ENCODE measurements at regions not wholly inside any gene's neighbourhood (a gene's known extent, or its start where the extent isn't known, plus 50 kb on each side); places are given as distances from the start of the nearest gene placed in this dataset.

GRCh38 chrX:39845233-39845632 lies 252.5 kb downstream of the BCOR start:
- no peak for TF ChIP-seq EP300 (IDR thresholded peaks at IDR 0.05; ENCODE audit: borderline replicate concordance in 1 of 2, low read depth in 1 of 2, low read length in 1 of 2)
- no peak for TF ChIP-seq CTCF (IDR thresholded peaks at IDR 0.05)
- TF ChIP-seq EZH2phosphoT487 (IDR thresholded peaks at IDR 0.05; ENCODE audit: borderline replicate concordance, low read depth): no peak
- no peak for TF ChIP-seq RAD21 (IDR thresholded peaks at IDR 0.05; ENCODE audit: low read length)
- TF ChIP-seq NFIC (IDR thresholded peaks at IDR 0.05; ENCODE audit: borderline replicate concordance): no peak
- TF ChIP-seq TEAD4 (IDR thresholded peaks at IDR 0.05; ENCODE audit: borderline replicate concordance, insufficient read depth): no peak
- TF ChIP-seq NRF1 (IDR thresholded peaks at IDR 0.05; ENCODE audit: low read depth, low read length): no peak
- no peak for TF ChIP-seq CHD2 (IDR thresholded peaks at IDR 0.05; ENCODE audit: low read length, partially characterized antibody)
- no peak for TF ChIP-seq FOXM1 (IDR thresholded peaks at IDR 0.05; ENCODE audit: low read depth)
- TF ChIP-seq SMC3 (IDR thresholded peaks at IDR 0.05; ENCODE audit: low read depth, low read length): no peak
- TF ChIP-seq USF2 (IDR thresholded peaks at IDR 0.05; ENCODE audit: borderline replicate concordance, low read depth, low read length): no peak
- no peak for TF ChIP-seq MAX (IDR thresholded peaks at IDR 0.05; ENCODE audit: low read depth)
- no peak for TF ChIP-seq GABPA (IDR thresholded peaks at IDR 0.05; ENCODE audit: low read depth)
